ENCODE measurements at regions not wholly inside any gene's neighbourhood (a gene's known extent, or its start where the extent isn't known, plus 50 kb on each side); places are given as distances from the start of the nearest gene placed in this dataset.

DNA sequence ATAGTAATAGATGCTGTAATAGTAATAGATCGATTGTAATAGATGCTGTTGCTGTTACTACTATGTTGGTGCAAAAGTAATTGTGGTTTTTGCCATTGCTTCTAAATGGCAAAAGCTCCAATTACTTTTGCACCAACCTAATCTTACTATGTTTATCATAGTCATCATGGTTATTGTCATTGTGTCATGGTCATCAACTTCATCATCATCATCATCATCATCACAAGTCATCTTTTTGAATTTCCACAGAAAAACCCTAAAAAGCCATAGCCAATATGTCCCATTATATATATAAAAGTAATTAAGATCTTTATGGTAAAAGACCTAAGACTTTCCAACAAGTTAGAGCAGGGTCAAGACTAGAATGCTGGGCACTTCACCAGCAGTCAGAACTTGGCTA, 435.1 kb upstream of the MARCKS start:
- TF ChIP-seq, protein P1, sequence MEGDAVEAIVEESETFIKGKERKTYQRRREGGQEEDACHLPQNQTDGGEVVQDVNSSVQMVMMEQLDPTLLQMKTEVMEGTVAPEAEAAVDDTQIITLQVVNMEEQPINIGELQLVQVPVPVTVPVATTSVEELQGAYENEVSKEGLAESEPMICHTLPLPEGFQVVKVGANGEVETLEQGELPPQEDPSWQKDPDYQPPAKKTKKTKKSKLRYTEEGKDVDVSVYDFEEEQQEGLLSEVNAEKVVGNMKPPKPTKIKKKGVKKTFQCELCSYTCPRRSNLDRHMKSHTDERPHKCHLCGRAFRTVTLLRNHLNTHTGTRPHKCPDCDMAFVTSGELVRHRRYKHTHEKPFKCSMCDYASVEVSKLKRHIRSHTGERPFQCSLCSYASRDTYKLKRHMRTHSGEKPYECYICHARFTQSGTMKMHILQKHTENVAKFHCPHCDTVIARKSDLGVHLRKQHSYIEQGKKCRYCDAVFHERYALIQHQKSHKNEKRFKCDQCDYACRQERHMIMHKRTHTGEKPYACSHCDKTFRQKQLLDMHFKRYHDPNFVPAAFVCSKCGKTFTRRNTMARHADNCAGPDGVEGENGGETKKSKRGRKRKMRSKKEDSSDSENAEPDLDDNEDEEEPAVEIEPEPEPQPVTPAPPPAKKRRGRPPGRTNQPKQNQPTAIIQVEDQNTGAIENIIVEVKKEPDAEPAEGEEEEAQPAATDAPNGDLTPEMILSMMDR (IDR thresholded peaks at IDR 0.05) = no peak
- TF ChIP-seq EP300 (IDR thresholded peaks at IDR 0.05) = no peak

Data from ovary (tissue), 3 donors.